Mucosa of descending colon (tissue), 3 donors: ENCODE measurements at regions not wholly inside any gene's neighbourhood (a gene's known extent, or its start where the extent isn't known, plus 50 kb on each side); places are given as distances from the start of the nearest gene placed in this dataset.

Source experiments
- ATAC-seq: fragments of 200-7000 bp; cut with Tn5 transposase; one replicate; pipeline ENCODE4 v1.9.1; 2020; ENCODE audit warnings: mild to moderate bottlenecking, moderate library complexity
- DNase-seq, 3 donors: peaks; one replicate each; pipeline ENCODE4 v3.0.0-alpha.2; 2020
- H3K36me3 ChIP-seq: fragments of 200-600 bp; one replicate; pipeline ENCODE4 v1.8.0; 2021; ENCODE audit warnings: low read depth, mild to moderate bottlenecking
- H3K4me1 ChIP-seq: fragments of 200-600 bp; one replicate; pipeline ENCODE4 v1.8.0; 2021; ENCODE audit warnings: low read depth, mild to moderate bottlenecking
- H3K4me3 ChIP-seq: fragments of 200-600 bp; one replicate; pipeline ENCODE4 v1.8.0; 2021; ENCODE audit warnings: mild to moderate bottlenecking
- H3K9me3 ChIP-seq: fragments of 200-600 bp; one replicate; pipeline ENCODE4 v1.8.0; 2021; ENCODE audit warnings: mild to moderate bottlenecking
- intact Hi-C, 2 donors: fragments of 100-400 bp; cut with DNase I in 1 of 2; cut with micrococcal nuclease in 1 of 2; formaldehyde crosslinking; loops; one replicate each; pipeline versions ENCODE4 v1.11.0 to v1.11.1; 2022; cut with DNase I, micrococcal nuclease
- TF ChIP-seq, protein P1 (sequence below): fragments of 200-600 bp; IDR thresholded peaks from one replicate; pipeline ENCODE4 v1.8.0; 2022; ENCODE audit warnings: antibody characterized with exemption, mild to moderate bottlenecking
- donor health status: DM: no; HTN: no; CAD: no; lungs with moderate emphysema.
- donor health status: DM: no; HTN: no; CAD: no.
- donor health status: DM: no; HTN: yes; CAD: no.

DNA sequence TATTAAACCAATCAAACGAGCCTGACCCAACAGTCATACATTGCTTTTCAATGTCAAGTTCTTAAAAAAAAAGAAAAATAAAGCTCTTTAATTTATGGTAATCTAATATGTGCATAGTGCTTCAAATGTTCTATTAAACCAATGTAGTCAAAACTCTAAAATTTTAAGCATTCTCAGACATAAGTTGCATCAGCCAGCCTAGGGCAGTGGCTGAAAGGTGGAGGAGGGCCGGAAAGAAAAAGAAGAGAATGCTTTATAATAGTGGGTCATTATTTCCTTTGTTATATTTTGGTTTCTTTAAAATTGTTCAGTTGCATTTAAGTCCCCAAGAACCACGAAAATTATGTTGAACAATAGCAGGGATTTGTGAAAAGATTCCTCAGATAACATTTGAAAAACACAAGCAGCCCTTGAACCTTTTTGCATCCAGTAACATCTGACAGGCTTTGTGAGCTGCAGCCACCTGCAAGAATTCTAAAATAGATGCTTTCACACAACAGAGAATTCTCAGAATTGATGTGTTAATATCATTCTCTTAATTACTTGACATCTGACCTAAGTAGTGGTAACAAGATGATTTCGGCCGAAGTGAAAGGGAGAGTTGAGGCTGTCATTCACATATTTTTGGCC is 252.1 kb downstream of the CDCA7 start:
- Histone ChIP-seq H3K4me3 (no peak overlapping the region), H3K36me3 (no peaks in the 10 kb centered on the region), H3K4me1 (peaks cover 4% of the 10 kb centered on the region), H3K9me3 (no peaks in the 10 kb centered on the region)
- DNase-seq (no peak), ATAC-seq (no peak)
- TF ChIP-seq, protein P1, sequence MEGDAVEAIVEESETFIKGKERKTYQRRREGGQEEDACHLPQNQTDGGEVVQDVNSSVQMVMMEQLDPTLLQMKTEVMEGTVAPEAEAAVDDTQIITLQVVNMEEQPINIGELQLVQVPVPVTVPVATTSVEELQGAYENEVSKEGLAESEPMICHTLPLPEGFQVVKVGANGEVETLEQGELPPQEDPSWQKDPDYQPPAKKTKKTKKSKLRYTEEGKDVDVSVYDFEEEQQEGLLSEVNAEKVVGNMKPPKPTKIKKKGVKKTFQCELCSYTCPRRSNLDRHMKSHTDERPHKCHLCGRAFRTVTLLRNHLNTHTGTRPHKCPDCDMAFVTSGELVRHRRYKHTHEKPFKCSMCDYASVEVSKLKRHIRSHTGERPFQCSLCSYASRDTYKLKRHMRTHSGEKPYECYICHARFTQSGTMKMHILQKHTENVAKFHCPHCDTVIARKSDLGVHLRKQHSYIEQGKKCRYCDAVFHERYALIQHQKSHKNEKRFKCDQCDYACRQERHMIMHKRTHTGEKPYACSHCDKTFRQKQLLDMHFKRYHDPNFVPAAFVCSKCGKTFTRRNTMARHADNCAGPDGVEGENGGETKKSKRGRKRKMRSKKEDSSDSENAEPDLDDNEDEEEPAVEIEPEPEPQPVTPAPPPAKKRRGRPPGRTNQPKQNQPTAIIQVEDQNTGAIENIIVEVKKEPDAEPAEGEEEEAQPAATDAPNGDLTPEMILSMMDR, result no peak
- intact Hi-C loops, result no loop called here

DNA sequence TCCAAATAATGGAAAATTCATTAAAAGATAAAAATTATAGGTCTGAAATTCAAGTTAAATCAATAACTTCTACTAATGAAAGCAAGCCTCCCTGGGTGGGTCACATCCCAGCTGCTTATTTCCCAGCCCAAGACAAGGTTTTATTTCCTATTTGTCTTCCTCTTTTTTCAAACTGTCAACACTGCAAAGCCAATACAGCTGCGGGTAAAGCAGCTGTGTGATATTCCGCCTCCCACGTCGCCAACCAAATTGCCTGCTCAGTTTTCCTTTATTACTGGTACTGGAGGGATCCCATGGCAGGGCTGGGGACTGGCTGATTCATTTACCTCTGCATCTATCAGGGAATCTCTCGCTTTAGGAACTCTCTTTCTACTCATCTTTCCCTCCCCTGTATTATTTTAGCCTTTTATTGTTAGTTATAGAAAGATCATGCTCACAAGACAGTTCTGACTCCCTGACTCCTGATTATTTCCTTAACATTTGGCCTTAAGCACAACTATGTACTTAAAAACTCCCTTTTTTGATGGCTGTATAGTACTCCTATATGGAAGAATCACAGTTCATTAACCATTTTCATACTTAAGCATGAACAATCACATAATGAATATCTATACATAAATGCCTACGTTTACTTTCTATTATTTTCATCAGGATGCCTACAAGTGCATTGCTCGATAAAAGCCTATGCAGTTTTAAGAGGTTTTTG is 253.1 kb downstream of the CDCA7 start:
- Histone ChIP-seq H3K4me3 (no peak overlapping the region), H3K4me1 (peaks cover 4% of the 10 kb centered on the region), H3K9me3 (no peaks in the 10 kb centered on the region), H3K36me3 (no peaks in the 10 kb centered on the region)
- DNase-seq, result no peak
- intact Hi-C loops, result no loop called here
- ATAC-seq, result peak; percentile 73
- TF ChIP-seq, protein P1, result no peak

DNA sequence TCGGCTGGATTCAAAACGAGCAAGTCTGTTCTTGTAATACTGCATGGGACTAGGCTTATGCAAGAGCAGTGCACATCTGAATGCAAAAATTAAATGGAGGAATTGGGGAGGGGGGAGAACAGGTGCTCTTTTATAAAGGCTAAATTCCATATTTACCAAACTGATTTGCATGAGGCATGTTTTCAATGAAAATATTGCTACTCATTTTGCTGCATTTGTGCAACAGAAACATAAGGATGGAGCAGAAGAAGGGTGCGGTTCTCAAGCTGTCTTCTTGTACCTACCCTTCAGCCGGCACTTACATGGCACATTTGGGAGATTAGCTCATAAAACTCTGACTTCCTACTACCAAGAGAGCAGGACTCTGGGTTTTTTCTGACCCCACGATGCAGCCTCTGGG is 256.4 kb downstream of the CDCA7 start:
- Histone ChIP-seq H3K4me3 (no peak overlapping the region), H3K36me3 (no peaks in the 10 kb centered on the region), H3K9me3 (no peaks in the 10 kb centered on the region), H3K4me1 (peaks cover 4% of the 10 kb centered on the region)
- intact Hi-C loops, result no loop called here
- no peak for ATAC-seq
- DNase-seq, result no peak
- TF ChIP-seq, protein P1, result no peak

DNA sequence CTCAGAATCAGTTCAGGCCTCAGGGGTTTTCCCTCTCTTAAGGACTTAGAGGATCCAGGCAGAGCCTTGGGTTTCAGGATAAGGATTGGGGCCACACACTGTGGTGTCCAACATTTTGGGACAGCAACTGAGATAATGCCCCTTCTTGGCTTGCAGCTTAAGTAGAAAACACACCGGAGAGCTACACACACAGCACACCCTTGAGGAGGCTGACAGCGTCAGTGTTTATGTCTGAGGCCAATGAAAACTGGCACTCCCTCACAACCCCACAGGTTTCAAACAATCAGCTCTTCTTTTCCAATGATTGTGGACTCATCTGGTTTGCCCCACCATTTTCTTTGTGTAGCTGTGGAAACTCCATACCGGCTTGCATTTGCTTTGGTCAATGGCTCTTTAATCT is 257.7 kb downstream of the CDCA7 start:
- ATAC-seq, result no peak
- Histone ChIP-seq H3K4me3 (no peak overlapping the region), H3K9me3 (no peaks in the 10 kb centered on the region), H3K36me3 (no peaks in the 10 kb centered on the region), H3K4me1 (peaks cover 4% of the 10 kb centered on the region)
- TF ChIP-seq, protein P1, result no peak
- DNase-seq, result no peak
- intact Hi-C loops, result no loop called here

- H3K4me3 ChIP-seq, result no peak overlapping the region
- H3K4me1 ChIP-seq, result no peaks in the 10 kb centered on the region
- TF ChIP-seq, protein P1, result no peak
- DNase-seq (no peak), ATAC-seq (no peak)
- H3K36me3 ChIP-seq, result no peaks in the 10 kb centered on the region
- intact Hi-C loops, result no loop called here
- no peaks in the 10 kb centered on the region for H3K9me3 ChIP-seq
These were observed 258.7 kb downstream of the CDCA7 start for GRCh38 chr2:173613386-173613785.
